SIG-M5 treated with dmso at 0.1 percent for 504 hours (cell line): ENCODE measurements at regions not wholly inside any gene's neighbourhood (a gene's known extent, or its start where the extent isn't known, plus 50 kb on each side); places are given as distances from the start of the nearest gene placed in this dataset.

ENCODE experiments used
- DNase-seq: peaks from one replicate; lab custom pipeline; 2025; ENCODE audit not compliant: unreplicated experiment; lab: John Stamatoyannopoulos, UW

DNA sequence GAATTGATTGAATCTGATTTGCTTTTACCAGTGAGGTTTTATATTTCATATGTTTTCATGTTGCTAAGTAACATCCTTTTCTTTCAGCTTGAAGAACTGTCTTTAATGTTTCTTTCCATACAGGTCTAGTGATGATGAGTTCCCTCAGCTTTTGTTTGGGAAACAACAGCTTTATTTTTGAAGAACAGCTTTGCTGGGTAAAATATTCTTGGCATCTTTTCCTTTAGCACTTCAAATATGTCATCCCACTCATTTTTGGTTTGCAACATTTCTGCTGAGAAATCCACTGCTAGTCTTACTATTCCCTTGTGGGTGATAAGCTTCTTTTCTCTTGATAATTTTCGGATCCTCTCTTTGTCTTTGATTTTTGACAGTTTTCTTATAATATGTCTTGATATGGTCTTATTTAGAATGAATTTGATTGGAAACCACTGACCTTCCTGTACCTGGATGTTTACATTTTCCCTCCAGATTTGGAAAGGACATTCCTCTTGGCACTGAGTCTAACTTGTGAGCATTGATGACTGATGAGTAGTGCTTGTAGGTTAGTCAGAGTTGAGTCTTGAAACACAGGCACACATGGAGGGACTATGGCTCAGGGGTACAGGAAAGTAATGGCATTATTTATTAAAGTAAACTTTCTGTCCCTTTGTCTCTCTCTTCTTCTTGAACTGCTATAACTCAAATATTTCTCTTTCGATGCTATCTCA, 220.3 kb downstream of the SPATA31D1 start:
- no peak for DNase-seq

DNA sequence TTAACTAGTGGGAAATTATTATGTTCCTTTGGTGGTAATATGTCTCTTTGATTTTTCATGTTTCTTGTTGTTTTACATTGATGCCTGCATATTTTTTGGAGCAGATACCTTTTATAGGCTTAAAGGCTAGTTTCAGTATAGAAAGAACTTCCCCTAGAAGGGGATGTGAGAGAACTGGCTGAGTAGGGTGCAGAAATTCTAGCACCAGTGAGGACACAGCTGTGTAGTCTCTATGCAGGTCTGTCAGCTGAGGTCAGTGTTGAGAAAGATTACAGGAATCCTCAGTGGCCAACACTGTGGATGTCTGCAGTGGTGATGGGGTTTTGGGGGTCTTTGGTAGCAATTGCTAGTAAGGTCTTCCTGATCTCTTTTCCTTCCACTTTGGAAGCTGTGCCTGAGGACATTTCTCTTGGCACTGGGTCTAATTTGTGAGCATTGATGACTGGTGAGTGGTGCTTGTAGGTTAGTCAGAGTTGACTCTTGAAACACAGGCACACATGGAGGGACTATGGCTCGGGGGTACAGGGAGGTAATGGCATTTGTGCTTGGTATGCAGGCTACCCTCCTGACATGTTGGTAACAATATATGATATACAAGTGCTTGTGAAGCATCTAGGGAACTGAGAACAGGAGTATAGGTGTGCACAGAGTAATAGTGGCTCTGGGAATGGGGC, 221.4 kb downstream of the SPATA31D1 start:
- DNase-seq = no peak

DNA sequence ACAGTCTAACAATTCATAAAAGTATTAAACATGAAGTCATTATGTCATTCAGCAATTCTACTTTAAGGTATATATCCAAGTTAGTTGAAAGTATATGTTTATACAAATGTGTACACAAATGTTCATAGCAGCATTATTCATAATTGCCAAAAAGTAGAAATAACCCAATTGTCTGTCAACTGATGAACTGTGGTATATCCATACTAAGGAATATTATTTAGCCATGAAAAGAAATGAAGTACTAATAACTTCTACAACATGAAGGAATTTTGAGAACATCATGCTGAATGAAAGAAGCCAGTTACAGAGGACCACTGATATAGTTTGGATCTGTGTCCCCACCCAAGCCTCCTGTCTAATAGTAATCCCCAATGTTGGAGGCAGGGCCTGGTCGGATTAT, 224.3 kb downstream of the SPATA31D1 start:
- no peak for DNase-seq

DNA sequence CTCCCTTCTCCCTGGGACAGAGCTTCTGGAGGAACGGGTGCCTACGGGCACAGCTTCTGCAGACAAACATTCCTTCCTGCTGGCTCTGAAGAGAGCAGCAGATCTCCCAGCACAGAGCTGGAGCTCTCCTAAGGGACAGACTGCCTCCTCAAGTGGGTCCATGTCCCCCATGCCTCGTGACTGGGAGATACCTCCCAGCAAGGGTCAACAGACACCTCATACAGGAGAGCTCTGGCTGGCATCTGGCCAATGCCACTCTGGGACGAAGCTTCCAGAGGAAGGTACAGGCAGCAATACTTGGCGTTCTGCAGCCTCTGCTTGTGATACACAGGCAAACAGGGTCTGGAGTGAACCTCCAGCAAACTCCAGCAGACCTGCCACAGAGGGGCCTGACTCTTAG, 227.9 kb downstream of the SPATA31D1 start:
- no peak for DNase-seq

DNA sequence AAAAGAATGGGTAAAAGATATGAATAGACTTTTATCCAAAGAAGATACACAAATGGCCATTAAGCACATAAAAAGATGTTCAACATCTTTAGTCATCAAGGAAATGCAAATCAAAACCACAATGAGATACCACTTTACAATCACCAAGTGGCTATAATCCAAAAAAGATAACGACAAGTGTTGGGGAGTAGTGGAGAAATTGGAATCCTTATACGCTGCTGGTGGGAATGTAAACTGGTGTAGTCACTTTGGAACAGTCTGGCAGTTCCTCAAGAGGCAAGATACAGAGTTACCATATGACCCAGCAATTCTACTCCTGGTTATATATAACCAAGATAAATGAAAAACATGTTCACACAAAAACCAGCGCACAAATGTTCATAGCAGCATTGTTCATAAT, 234.9 kb downstream of the SPATA31D1 start:
- no peak for DNase-seq

DNA sequence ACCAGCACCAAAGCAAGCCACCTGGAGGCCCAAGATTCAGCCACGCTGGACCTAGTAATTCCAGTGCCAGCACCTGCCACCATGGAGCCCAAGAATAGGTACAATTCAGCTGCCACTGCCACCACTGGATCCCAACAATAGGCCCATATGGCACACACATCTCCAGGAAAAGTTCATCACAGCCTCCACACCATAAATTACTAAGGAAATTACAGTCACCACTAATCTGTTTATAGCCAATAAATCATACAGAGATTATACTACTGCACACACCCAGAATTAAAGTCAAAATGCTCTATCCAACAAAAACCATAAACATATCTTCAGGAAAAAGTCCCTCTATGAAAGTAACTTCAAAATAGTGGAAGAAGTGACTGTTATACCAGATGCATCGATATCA, 242.8 kb downstream of the SPATA31D1 start:
- DNase-seq = no peak

DNA sequence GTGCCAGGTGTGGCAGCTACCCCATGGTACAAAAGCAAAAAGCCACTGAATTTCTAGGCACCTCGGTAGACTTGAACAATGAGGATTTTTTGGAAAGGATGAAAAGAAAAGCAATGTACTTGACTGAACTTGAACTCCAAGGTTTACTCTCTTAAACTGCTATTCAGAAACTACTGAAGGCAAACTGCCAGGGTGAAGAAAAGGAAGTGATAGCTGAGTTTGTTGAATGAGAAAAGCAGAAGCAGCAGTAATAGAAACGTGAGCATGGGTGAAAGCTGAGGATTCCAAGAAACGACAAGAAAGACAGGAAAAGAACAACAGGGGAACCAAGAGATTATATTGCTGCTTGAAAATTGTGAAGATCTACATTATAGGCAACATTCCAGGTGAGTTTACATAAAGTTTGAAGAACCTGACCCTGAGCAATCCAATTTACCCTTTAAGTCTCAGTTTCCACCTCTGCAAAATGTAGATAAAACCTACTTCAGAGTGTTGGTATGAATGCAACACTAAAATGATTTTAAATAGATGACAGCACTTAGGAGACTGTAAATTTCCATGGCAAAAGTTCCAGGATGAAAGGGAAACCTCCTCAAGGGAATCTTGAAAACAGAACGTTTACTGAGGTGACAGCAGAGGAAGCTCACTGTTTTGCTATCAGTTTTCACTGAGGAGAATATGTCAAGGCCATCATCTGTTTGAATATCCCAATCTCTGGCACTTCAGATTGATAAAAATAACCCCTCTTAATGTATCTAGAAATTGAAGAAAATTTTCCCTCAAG, 245.8 kb downstream of the SPATA31D1 start:
- no peak for DNase-seq

DNA sequence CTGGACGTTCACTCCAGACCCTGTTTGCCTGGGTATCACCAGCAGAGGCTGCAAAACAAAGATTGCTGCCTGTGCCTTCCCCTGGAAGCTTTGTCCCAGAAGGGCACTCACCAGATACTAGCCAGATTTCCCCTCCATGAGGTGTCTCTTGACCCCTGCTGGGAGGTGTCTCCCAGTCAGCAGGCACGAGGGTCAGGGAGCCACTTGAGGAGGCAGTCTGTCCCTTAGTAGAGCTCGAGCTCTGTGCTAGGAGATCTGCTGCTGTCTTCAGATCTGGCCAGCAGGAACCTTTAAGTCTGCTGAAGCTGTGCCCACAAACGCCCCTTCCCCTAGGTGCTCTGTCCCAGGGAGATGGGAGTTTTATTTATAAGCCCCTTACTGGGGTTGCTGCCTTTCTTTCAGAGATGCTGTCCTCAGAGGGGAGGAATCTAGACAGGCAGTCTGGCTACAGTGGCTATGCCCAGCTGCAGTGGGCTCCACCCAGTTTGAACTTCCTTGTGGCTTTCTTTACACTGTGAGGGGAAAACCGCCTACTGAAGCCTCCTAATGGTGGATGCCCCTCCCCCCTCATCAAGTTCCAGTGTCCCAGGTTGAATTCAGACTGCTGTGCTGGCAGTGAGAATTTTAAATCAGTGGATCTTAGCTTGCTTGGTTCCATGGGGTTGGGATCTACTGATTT, 253.9 kb downstream of the SPATA31D1 start:
- no peak for DNase-seq

DNA sequence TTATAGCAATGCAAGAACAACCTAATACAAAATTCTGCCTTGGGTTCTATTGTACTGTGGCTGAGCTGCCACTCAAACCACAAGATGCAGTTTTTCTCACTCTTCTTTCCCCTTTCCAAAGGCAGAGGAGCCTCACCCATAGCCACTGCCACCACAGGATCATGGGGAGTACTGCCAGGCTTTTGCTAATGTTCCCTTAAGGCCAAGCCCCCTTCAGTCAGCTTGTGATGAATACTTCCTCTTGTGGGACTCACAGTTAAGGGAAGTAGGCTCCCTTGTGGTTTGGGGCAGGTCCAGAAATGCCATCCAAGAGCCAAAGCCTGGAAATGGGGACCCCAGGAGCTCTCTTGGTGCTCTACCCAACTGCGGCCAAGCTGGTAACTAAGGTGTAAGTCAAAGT, 258.7 kb downstream of the SPATA31D1 start:
- DNase-seq = peak; percentile 30

DNA sequence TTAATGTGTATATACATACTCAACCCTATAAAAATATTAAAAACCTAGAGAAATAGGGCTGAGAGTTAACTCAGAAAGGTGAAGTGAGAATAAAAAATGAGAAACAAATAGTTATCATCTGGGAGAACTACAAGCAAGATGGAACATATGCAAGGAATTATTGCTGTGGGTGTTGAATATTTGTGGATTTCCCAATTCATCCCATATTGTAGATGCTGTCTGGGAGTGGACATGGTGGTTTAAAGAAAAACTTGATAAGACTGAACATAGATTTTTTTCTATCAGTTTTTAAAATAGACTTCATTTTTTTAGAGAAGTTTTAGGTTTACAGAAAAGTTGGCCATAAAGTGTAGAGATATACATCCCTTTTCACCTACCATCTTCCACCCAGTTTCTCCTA, 263.5 kb downstream of the SPATA31D1 start:
- DNase-seq = no peak

DNA sequence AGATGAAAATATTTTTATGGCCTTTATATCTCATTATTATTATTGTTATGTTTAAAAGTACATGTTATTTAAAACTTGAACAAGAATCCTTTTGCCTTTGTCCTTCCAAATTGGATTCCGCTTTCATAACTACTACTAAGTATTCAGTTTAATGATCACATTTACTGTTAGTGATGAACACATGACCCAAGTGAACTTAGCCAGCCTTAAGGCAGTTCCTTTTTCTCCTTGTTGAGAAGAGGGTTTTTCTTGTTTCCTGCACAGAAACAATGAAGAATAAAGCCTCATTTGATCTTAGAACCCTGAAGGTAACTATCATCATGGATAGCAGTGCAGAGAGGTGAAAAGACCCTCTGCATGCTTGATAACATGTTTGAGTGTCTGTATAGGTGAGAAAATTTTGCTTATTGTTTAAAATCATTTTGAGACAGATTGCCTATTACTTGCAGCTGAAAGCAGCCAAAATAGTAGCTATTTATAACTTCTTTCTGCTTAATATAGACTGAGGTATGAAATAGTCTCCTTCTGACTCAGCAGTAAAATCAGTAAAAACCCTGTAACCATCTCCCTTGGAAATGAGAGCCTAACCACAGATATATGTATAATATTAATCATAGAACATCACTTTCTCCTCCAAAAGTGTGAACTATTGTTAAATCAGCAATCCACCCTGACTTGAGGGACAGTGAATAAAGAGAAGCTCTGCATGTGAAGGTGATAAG, 266.2 kb downstream of the SPATA31D1 start:
- DNase-seq = no peak

DNA sequence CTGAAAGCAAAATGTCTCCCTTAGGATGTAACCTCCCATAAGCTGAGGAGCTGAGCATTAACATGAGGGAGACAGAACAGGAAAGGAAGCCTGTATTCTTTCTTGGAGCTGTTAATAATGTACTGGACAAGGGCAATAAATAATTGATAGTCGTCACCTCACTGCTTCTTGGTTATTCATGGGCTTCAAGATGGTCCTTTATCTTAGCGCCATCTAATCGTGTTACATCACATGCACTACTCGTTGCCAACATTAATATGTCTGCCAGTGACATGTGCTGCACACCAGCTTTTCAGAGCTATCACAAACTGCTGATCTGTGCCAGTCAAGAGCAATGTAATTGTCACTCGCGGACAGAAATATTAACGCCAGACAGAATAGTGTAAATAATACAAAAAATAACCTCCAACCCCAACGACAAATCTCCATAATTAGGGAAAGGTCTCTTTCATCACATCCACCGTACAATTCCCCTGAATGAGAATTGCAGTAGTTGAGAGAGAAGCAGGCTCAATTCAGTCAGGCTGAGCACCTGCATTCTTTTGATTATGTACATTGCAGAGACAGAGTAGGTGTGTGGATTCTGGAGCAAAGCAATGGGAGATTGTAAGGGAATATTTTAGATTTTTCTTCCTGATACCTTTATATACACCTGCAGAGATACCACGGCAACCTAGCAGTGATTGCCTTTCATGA, 267.1 kb downstream of the SPATA31D1 start:
- DNase-seq = no peak

DNA sequence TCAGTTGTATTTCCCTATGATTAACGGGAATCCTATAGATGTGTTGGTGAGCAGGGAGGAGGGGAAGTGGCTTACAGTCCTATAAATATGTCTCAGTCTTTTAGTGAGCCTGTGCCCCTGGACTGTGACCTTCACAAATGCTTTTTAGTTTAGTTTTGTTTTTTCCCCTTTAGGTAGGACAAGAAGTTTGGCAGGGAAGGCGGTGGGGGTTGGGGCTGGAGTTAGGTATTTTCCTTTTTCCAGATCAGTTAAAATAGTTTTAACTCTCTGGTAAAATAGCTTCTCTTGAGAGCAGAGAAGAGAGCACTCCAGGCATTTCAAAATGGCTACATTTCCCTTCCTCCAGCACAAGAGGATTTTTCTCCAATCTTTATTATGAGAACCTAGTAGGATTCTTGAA, 272.1 kb downstream of the SPATA31D1 start:
- DNase-seq = no peak

DNA sequence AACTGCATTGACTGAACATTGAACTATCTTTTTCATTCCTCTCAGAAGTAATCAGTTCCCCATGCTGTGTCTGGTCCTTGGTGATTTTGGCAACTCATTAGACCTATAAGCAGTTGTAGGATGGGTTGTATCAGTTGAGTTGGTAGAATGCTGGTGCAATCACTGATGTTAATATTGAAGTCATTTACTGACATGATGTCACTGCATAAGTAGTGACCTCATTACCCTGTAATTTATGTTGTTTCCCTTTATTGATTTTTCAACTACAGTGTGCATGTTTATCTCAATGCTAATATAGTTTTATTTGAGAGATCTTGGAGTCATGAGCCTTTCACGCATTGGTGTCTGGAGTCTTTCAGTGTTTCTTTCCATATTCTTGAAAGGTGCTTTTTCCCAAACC, 275.0 kb downstream of the SPATA31D1 start:
- DNase-seq = no peak

DNA sequence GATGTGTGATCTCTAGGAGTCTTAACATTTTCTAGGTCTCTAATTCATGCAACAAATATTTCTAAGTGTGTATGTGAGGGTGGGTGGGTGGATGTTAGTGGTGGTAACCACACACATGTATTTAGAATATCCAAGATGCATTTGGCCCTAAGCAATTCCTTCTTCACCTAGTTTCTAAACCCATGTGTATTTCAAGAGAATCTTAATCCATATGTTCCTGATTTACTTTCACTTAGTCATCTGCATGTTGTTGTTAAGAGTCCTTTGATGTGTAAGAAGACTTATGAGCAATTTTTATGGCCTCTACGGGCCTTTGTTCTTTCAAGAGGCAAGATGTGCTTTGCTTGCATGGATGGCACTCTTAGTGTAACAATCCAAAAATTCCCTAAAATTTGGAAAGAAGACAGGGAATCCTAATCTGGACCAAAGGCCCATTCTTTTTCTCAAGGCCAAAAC, 282.6 kb downstream of the SPATA31D1 start:
- DNase-seq = no peak

DNA sequence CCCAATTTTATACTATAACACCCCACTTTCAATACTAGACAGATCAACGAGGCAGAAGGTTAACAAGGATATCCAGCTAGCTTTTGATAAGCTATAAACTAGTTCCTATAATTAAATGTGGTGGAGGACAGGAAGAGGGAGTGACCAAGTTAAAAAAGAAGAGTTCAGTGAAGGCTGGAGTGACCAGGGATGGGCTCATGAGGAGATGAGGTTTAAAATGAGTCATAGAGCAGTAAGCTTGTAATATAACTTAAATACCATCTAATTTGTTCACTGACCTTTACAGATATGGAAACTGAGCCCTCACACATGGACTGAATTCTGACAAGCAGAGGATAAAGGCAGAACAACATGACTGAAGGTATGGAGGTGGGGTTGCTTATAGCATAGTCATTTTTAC, 284.5 kb downstream of the SPATA31D1 start:
- DNase-seq = no peak

DNA sequence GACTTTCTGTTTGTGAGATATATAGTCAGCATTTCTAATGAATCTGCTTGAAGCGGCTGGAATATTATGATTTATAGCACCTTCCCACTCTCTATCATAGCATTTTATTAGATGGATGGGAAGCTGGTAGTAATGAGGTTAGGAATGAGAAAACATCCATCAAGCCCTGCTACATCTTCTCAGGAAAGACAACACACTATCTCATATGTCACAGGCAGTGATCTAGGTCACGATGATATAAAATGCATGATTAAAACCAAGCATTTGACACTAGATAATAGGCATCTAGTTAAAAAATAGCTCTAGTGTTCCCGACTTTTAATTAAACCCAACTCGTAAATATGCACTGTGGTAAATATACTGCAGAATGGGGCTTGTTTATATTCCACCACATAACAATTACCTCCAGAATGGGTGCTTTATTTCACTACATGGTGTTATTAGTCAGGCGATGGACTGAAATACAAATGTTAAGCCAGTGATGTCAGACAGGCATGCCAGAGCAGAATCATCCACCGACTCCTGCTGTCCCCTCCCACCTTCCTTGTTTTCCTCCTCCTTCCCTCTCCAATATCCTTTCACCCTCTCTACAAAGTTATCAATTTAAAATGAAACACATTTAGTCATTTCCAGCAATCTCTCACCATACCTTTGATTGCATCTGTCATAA, 286.8 kb downstream of the SPATA31D1 start:
- no peak for DNase-seq

DNA sequence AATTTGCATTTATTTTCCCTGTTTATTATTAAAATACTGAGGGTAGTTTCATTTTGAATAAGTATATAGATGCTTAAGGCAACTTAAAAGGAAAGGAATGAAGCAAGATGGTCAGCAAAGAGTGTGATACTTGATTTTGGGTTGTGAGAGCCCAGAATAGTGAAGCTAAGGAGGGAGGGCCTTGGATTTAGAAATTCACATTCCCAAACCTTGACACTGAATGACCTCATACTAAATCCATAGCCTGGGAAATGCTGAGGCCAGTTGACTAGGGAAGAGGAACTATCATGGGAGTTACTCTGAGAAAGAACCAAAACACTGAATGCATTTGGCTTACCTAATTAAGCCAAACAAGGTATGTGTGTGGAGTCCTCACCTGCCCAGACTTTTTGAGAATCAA, 292.5 kb downstream of the SPATA31D1 start:
- no peak for DNase-seq

DNA sequence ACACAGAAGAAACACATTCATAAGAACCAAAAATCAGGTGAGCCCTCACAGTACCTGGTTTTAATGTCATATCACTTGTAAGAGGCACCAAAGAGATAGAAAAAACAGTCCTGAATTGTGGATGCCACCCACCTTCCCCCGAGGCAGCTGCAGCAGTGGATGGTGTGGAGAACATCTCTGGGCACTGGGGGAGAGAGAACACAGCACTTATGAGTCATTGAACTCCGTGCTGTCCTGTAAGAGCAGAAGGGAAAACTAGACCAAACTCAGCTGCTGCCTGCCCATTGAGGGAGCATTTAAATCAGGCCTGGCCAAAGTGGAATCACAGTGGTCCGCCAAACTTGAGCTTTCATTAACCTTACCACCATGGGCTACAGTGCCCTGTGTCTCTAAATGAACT, 296.2 kb downstream of the SPATA31D1 start:
- no peak for DNase-seq

DNA sequence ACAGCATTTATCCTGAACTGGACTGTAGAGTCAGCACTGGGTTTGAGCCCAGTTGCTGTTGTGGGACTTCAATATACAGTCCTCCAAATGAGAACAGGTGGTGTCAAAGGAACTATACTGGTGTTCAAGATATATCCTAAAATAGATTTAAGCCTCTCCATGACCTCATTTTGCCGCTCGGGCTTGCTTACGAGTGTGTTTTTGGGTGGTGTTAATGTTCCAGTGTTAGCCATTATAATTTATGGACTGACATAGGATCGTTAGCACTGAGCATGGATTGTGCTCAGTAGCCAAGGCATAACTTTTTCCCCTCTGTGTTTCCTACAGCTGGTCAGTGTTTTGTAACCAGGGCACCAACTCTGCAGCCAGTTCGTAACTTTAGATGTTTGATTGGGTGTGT, 306.6 kb downstream of the SPATA31D1 start:
- no peak for DNase-seq
